HepG2 (cell line): ENCODE measurements at regions not wholly inside any gene's neighbourhood (a gene's known extent, or its start where the extent isn't known, plus 50 kb on each side); places are given as distances from the start of the nearest gene placed in this dataset.

ENCODE experiments used
- ATAC-seq: fragments of 200-7000 bp; cut with Tn5 transposase; 3 replicates; pipeline ENCODE4 v1.9.1; 2020; ENCODE audit warnings: mild to moderate bottlenecking, moderate library complexity
- BruUV-seq: library from RNA; stranded (reverse); fragments of 400-500 nt; replicated peaks from 2 replicates; lab custom pipeline; 2021; lab: Mats Ljungman, UMichigan
- CTCF ChIA-PET: fragments of 300-600 bp; formaldehyde crosslinking; extraction: SDS; loops from one replicate; lab custom pipeline; 2021; ENCODE audit warnings: low total read pairs, inconsistent platforms, low intra/inter-chr PET ratio; lab: Yijun Ruan, JAX
- POLR2A ChIA-PET: fragments of 350-600 bp; sonication (Branson Sonifier 250); formaldehyde crosslinking; loops from one replicate; lab custom pipeline; 2020; ENCODE audit warnings: antibody characterized with exemption, inconsistent platforms; lab: Yijun Ruan, JAX
- DNase-seq: peaks from one replicate; pipeline ENCODE4 v3.0.0-alpha.2; 2015; ENCODE audit warnings: low spot score
- FAIRE-seq: peaks from 3 replicates; lab custom pipeline; 2011; peaks lifted over from hg19 to GRCh38; lab: Jason Lieb, UNC
- H2AFZ ChIP-seq: one replicate; pipeline ENCODE4 v1.6.1; 2011; ENCODE audit warnings: low read length, inconsistent platforms
- H3K27ac ChIP-seq: fragments of 300-600 bp; 3 replicates; pipeline ENCODE4 v1.8.0; 2011; ENCODE audit warnings: mixed run types, mild to moderate bottlenecking, mixed read lengths, low read length, inconsistent platforms; ENCODE audit not compliant: insufficient read depth; ENCODE audit errors: extremely low read length
- H3K27me3 ChIP-seq, 2 experiments: fragments of 200-600 bp in 1 of 2; 2 replicates in 1 of 2; 3 replicates in 1 of 2; pipeline versions ENCODE4 v1.6.0 to v1.8.0; 2011; ENCODE audit warnings: low read length in 2 of 2, mild to moderate bottlenecking in 2 of 2, moderate library complexity in 2 of 2, inconsistent platforms in 1 of 2; ENCODE audit not compliant: insufficient read depth in 2 of 2, control insufficient read depth in 1 of 2
- H3K36me3 ChIP-seq, 2 experiments: fragments of 200-600 bp in 1 of 2; replicated peaks in 1 of 2; 2 replicates in 1 of 2; 3 replicates in 1 of 2; pipeline versions ENCODE4 v1.5.1 to v1.8.0; 2011; ENCODE audit warnings: low read length in 2 of 2, inconsistent platforms in 1 of 2; ENCODE audit not compliant: insufficient read depth in 2 of 2, control insufficient read depth in 1 of 2
- H3K4me1 ChIP-seq: 2 replicates; pipeline ENCODE4 v1.5.1; 2012; ENCODE audit warnings: low read length, inconsistent platforms; ENCODE audit not compliant: insufficient read depth
- H3K4me2 ChIP-seq: 2 replicates; pipeline ENCODE4 v1.6.0; 2011; ENCODE audit warnings: low read depth, low read length, inconsistent platforms
- H3K4me3 ChIP-seq, 3 experiments: fragments of 200-600 bp in 1 of 3; sonication (generic), shearing (Covaris generic) in 1 of 3; replicated peaks in 1 of 3; 2 replicates each; pipeline ENCODE4 v1.5.1; 2011 to 2016; ENCODE audit warnings: low read length in 3 of 3, inconsistent platforms in 2 of 3, low read depth in 2 of 3, mild to moderate bottlenecking in 2 of 3, control low read depth in 1 of 3, mixed read lengths in 1 of 3; ENCODE audit not compliant: insufficient read depth in 1 of 3
- H3K79me2 ChIP-seq: one replicate; pipeline ENCODE4 v1.6.1; 2011; ENCODE audit warnings: low read length, inconsistent platforms; ENCODE audit not compliant: insufficient read depth
- H3K9ac ChIP-seq: 2 replicates; pipeline ENCODE4 v1.6.0; 2011; ENCODE audit warnings: mild to moderate bottlenecking, low read depth, low read length, inconsistent platforms; ENCODE audit not compliant: insufficient read depth
- H3K9me3 ChIP-seq: 2 replicates; pipeline ENCODE4 v1.5.1; 2012; ENCODE audit warnings: mild to moderate bottlenecking, low read length
- H4K20me1 ChIP-seq: 2 replicates; pipeline ENCODE4 v1.6.0; 2011; ENCODE audit warnings: inconsistent platforms, mild to moderate bottlenecking, low read length, moderate library complexity; ENCODE audit not compliant: insufficient read depth
- AGO2 ChIP-seq: fragments of 200-400 bp; formaldehyde crosslinking; optimal IDR thresholded peaks from 2 replicates; pipeline ENCODE3; 2017; ENCODE audit warnings: mild to moderate bottlenecking, low read depth, low read length, moderate library complexity
- ATF7 ChIP-seq, 2 experiments: fragments of 450-650 bp in 1 of 2; sonication (generic) in 1 of 2; formaldehyde crosslinking in 1 of 2; IDR thresholded peaks; 2 replicates each; pipeline versions ENCODE4 v1.4.0 to v1.6.1; 2016 to 2020; ENCODE audit warnings: antibody characterized with exemption in 1 of 2, mild to moderate bottlenecking in 1 of 2, missing genetic modification reagents in 1 of 2
- CBFB ChIP-seq: sonication (generic); formaldehyde crosslinking; IDR thresholded peaks from 2 replicates; pipeline ENCODE4 v1.4.0; 2020; ENCODE audit warnings: missing genetic modification reagents
- ELF3 ChIP-seq: IDR thresholded peaks from 2 replicates; pipeline ENCODE4 v1.6.1; 2016; ENCODE audit warnings: missing genetic modification reagents, missing compliant biosample characterization
- HMGXB3 ChIP-seq: sonication (generic); formaldehyde crosslinking; IDR thresholded peaks from 2 replicates; pipeline ENCODE4 v1.4.0; 2020; ENCODE audit warnings: missing genetic modification reagents, borderline replicate concordance
- PATZ1 ChIP-seq: sonication (generic); formaldehyde crosslinking; IDR thresholded peaks from 2 replicates; pipeline ENCODE4 v1.4.0; 2020; ENCODE audit warnings: missing genetic modification reagents
- RARA ChIP-seq: IDR thresholded peaks from 2 replicates; pipeline ENCODE4 v1.6.1; 2016; ENCODE audit warnings: missing genetic modification reagents, missing compliant biosample characterization
- ZNF124 ChIP-seq: sonication (generic); formaldehyde crosslinking; IDR thresholded peaks from 2 replicates; pipeline ENCODE4 v1.4.0; 2020; ENCODE audit warnings: missing genetic modification reagents
- ZNF274 ChIP-seq: sonication (generic); formaldehyde crosslinking; IDR thresholded peaks from 2 replicates; pipeline ENCODE4 v1.5.1; 2020; ENCODE audit warnings: mild to moderate bottlenecking, missing genetic modification reagents
- ZNF597 ChIP-seq: sonication (generic); formaldehyde crosslinking; IDR thresholded peaks from 2 replicates; pipeline ENCODE4 v1.5.0; 2020; ENCODE audit warnings: missing genetic modification reagents
- ZNF773 ChIP-seq: sonication (generic); formaldehyde crosslinking; IDR thresholded peaks from 2 replicates; pipeline ENCODE4 v1.4.0; 2020; ENCODE audit warnings: missing genetic modification reagents, borderline replicate concordance
- WGBS: methylation state at CpG from one replicate; pipeline ENCODE4 v1.1.6; 2017; ENCODE audit warnings: low lambda C conversion rate; 5-methylcytosine and 5-hydroxymethylcytosine counted together
- in situ Hi-C: cut with HindIII; loops from 2 replicates; pipeline ENCODE4 v1.10.0; 2017; ENCODE audit warnings: low pct_unique_long_range_greater_than_20kb; ENCODE audit not compliant: extremely low pct_ligation_motif_present
- intact Hi-C: fragments of 100-400 bp; cut with micrococcal nuclease; formaldehyde crosslinking; loops from one replicate; pipeline ENCODE4 v1.10.0; 2022; ENCODE audit not compliant: unreplicated experiment

- no peaks in the 10 kb centered on the region for H4K20me1 ChIP-seq
- H3K9ac ChIP-seq: no peak overlapping the region
- H3K27ac ChIP-seq: no peak overlapping the region
- intact Hi-C loops (no loop called here), in situ Hi-C loops (no loop called here)
- H3K9me3 ChIP-seq: no peaks in the 10 kb centered on the region
- WGBS: 0% methylated on average over 3 of the region's 3 CpGs
- BruUV-seq: no TSS peak
- no peak overlapping the region for H3K4me3 ChIP-seq
- FAIRE-seq (no peak), ATAC-seq (no peak), DNase-seq (no peak)
- peaks cover 1 to 21% of the 10 kb centered on the region in 2 experiments; a peak in 4 of 5 replicates for H3K27me3 ChIP-seq
- H3K4me2 ChIP-seq: no peak overlapping the region
- H2AFZ ChIP-seq: no peak overlapping the region
- peaks cover 13% of the 10 kb centered on the region for H3K4me1 ChIP-seq
- TF ChIP-seq RARA (CRISPR knock-in tag) (no peak), ELF3 (CRISPR knock-in tag) (no peak), CBFB (CRISPR knock-in tag) (no peak), ATF7 (IDR thresholded peaks at IDR 0.05) (peak; percentile 59), ATF7 (CRISPR knock-in tag; IDR thresholded peaks at IDR 0.05) (no peak), ZNF124 (CRISPR knock-in tag) (no peak), AGO2 (no peak)
- ChIA-PET POLR2A (no interaction called here), CTCF (no interaction called here)
- no peaks in the 10 kb centered on the region for H3K36me3 ChIP-seq
- no peaks in the 10 kb centered on the region for H3K79me2 ChIP-seq
Measured at GRCh38 chr5:73333944-73334703, 114.5 kb downstream of the FOXD1 start.

- WGBS: 2% methylated on average over 1 of the region's 1 CpG
- no peak overlapping the region for H2AFZ ChIP-seq
- FAIRE-seq (no peak), DNase-seq (no peak), ATAC-seq (no peak)
- POLR2A ChIA-PET: no interaction called here
- H3K4me2 ChIP-seq: no peak overlapping the region
- peaks cover 0 to 2% of the 10 kb centered on the region in 2 experiments; a peak in 2 of 5 replicates for H3K27me3 ChIP-seq
- no peak overlapping the region for H3K27ac ChIP-seq
- H4K20me1 ChIP-seq: no peaks in the 10 kb centered on the region
- no peak overlapping the region for H3K4me3 ChIP-seq
- H3K36me3 ChIP-seq: no peaks in the 10 kb centered on the region
- in situ Hi-C loops: no loop called here
- CTCF ChIA-PET: no interaction called here
- no peak overlapping the region for H3K9ac ChIP-seq
- no peaks in the 10 kb centered on the region for H3K4me1 ChIP-seq
- no peaks in the 10 kb centered on the region for H3K79me2 ChIP-seq
- H3K9me3 ChIP-seq: no peaks in the 10 kb centered on the region
- BruUV-seq: no TSS peak
- intact Hi-C loops: no loop called here
- TF ChIP-seq ZNF773 (CRISPR knock-in tag) (no peak), ZNF597 (CRISPR knock-in tag) (no peak), HMGXB3 (CRISPR knock-in tag) (no peak), ZNF274 (CRISPR knock-in tag) (no peak), PATZ1 (CRISPR knock-in tag) (no peak)
Measured at GRCh38 chr5:73330613-73331012, 118.0 kb downstream of the FOXD1 start.
